GM23338 (cell line): ENCODE measurements at regions not wholly inside any gene's neighbourhood (a gene's known extent, or its start where the extent isn't known, plus 50 kb on each side); places are given as distances from the start of the nearest gene placed in this dataset.

Experiments used
- ATAC-seq: fragments of 200-7000 bp; cut with Tn5 transposase; 3 replicates; pipeline ENCODE4 v1.9.1; 2020
- DNase-seq: peaks from one replicate; pipeline ENCODE4 v3.0.0-alpha.2; 2015; ENCODE audit warnings: low spot score
- H2AFZ ChIP-seq: fragments of 200-600 bp; sonication (generic); 2 replicates; pipeline ENCODE4 v1.8.0; 2016; ENCODE audit warnings: antibody characterized with exemption, mild to moderate bottlenecking, moderate library complexity
- H3F3A ChIP-seq: fragments of 200-600 bp; sonication (generic); replicated peaks from 2 replicates; pipeline ENCODE4 v1.8.0; 2017; ENCODE audit warnings: antibody characterized with exemption, mixed run types, low read depth
- H3K27ac ChIP-seq: fragments of 200-600 bp; sonication (generic); 2 replicates; pipeline ENCODE4 v1.6.1; 2016; ENCODE audit warnings: low read depth
- H3K27me3 ChIP-seq: fragments of 200-600 bp; sonication (generic); 2 replicates; pipeline ENCODE4 v1.8.0; 2016; ENCODE audit warnings: mild to moderate bottlenecking, mixed run types, moderate library complexity; ENCODE audit not compliant: insufficient read depth
- H3K36me3 ChIP-seq: fragments of 200-600 bp; sonication (generic); 2 replicates; pipeline ENCODE4 v1.8.0; 2016; ENCODE audit warnings: mild to moderate bottlenecking; ENCODE audit not compliant: insufficient read depth
- H3K4me1 ChIP-seq: fragments of 200-600 bp; sonication (generic); 2 replicates; pipeline ENCODE4 v1.8.0; 2016; ENCODE audit warnings: mild to moderate bottlenecking, moderate library complexity; ENCODE audit not compliant: insufficient read depth
- H3K4me2 ChIP-seq: fragments of 200-600 bp; sonication (generic); 2 replicates; pipeline ENCODE4 v1.7.1; 2017; ENCODE audit warnings: mixed run types
- H3K4me3 ChIP-seq: fragments of 200-600 bp; sonication (generic); 2 replicates; pipeline ENCODE4 v1.6.1; 2016; ENCODE audit warnings: mixed run types
- H3K79me2 ChIP-seq: fragments of 200-600 bp; sonication (generic); replicated peaks from 2 replicates; pipeline ENCODE4 v1.8.0; 2017; ENCODE audit warnings: mild to moderate bottlenecking; ENCODE audit not compliant: insufficient read depth
- H3K9me2 ChIP-seq: fragments of 200-600 bp; sonication (generic); 2 replicates; pipeline ENCODE4 v1.8.0; 2017; ENCODE audit not compliant: insufficient read depth
- H4K20me1 ChIP-seq: fragments of 200-600 bp; sonication (generic); replicated peaks from 2 replicates; pipeline ENCODE4 v1.8.0; 2017; ENCODE audit warnings: mild to moderate bottlenecking; ENCODE audit not compliant: insufficient read depth
- H3K27ac Mint-ChIP-seq: 2 replicates; pipeline ENCODE4 v1.8.0; 2020; ENCODE audit warnings: inconsistent platforms, mild to moderate bottlenecking, moderate library complexity, mixed read lengths
- H3K27me3 Mint-ChIP-seq: 3 replicates; pipeline ENCODE4 v1.8.0; 2022; ENCODE audit warnings: low read depth, mild to moderate bottlenecking, moderate library complexity, mixed read lengths, inconsistent platforms; ENCODE audit not compliant: insufficient read depth, poor library complexity
- H3K36me3 Mint-ChIP-seq: 3 replicates; pipeline ENCODE4 v1.8.0; 2021; ENCODE audit warnings: low read depth, mild to moderate bottlenecking, inconsistent platforms, moderate library complexity, mixed read lengths
- H3K4me1 Mint-ChIP-seq: 3 replicates; pipeline ENCODE4 v1.8.0; 2020; ENCODE audit warnings: mild to moderate bottlenecking, inconsistent platforms, mixed read lengths
- H3K4me3 Mint-ChIP-seq: 3 replicates; pipeline ENCODE4 v1.8.0; 2021; ENCODE audit warnings: moderate library complexity, mild to moderate bottlenecking, inconsistent platforms, mixed read lengths
- H3K9me3 Mint-ChIP-seq: 3 replicates; pipeline ENCODE4 v1.8.0; 2020; ENCODE audit warnings: moderate library complexity, mild to moderate bottlenecking, inconsistent platforms, mixed read lengths
- CREB1 ChIP-seq: fragments of 250-450 bp; sonication (Bioruptor Pico); IDR thresholded peaks from 2 replicates; pipeline ENCODE4 v1.5.0; 2020; ENCODE audit warnings: low read depth, mild to moderate bottlenecking, moderate library complexity
- CTCF ChIP-seq, 2 experiments: fragments of 200-600 bp in 1 of 2; sonication (generic) in 1 of 2; conservative IDR thresholded peaks; 2 replicates each; pipeline versions ENCODE4 v1.5.1 to v1.6.1; 2016 to 2017; ENCODE audit warnings: antibody characterized with exemption in 2 of 2, low read depth in 2 of 2, mild to moderate bottlenecking in 2 of 2, moderate library complexity in 1 of 2
- ETS1 ChIP-seq: IDR thresholded peaks from 2 replicates; pipeline ENCODE4 v1.6.1; 2016; ENCODE audit warnings: antibody characterized with exemption
- EZH2phosphoT487 ChIP-seq: fragments of 200-600 bp; sonication (generic); IDR thresholded peaks from one replicate; pipeline ENCODE4 v1.8.1; 2018; ENCODE audit warnings: antibody characterized with exemption; ENCODE audit not compliant: unreplicated experiment
- NANOG ChIP-seq: IDR thresholded peaks from 2 replicates; pipeline ENCODE4 v1.6.1; 2016; ENCODE audit warnings: antibody characterized with exemption, borderline replicate concordance
- POLR2AphosphoS5 ChIP-seq: IDR thresholded peaks from 2 replicates; pipeline ENCODE4 v1.6.1; 2016; ENCODE audit warnings: antibody characterized with exemption, low read depth
- STAT1 ChIP-seq: IDR thresholded peaks from one replicate; pipeline ENCODE4 v1.6.1; 2016; ENCODE audit warnings: antibody characterized with exemption; ENCODE audit not compliant: unreplicated experiment
- ZNF114 ChIP-seq: fragments of 250-450 bp; sonication (Bioruptor Pico); IDR thresholded peaks from 2 replicates; pipeline ENCODE4 v1.5.0; 2020; ENCODE audit warnings: mild to moderate bottlenecking, moderate library complexity
- ZNF331 ChIP-seq: fragments of 250-450 bp; sonication (Bioruptor Pico); IDR thresholded peaks from 2 replicates; pipeline ENCODE4 v1.5.0; 2020; ENCODE audit warnings: low read depth, mild to moderate bottlenecking, moderate library complexity
- TF ChIP-seq, protein P1 (sequence below): IDR thresholded peaks from one replicate; pipeline ENCODE4 v1.6.1; 2018; ENCODE audit warnings: antibody characterized with exemption; ENCODE audit not compliant: unreplicated experiment

- no peak for TF ChIP-seq ZNF331 (CRISPR knock-in tag)
- no peak for TF ChIP-seq STAT1
- TF ChIP-seq ZNF114 (CRISPR knock-in tag): no peak
- TF ChIP-seq, protein P1, sequence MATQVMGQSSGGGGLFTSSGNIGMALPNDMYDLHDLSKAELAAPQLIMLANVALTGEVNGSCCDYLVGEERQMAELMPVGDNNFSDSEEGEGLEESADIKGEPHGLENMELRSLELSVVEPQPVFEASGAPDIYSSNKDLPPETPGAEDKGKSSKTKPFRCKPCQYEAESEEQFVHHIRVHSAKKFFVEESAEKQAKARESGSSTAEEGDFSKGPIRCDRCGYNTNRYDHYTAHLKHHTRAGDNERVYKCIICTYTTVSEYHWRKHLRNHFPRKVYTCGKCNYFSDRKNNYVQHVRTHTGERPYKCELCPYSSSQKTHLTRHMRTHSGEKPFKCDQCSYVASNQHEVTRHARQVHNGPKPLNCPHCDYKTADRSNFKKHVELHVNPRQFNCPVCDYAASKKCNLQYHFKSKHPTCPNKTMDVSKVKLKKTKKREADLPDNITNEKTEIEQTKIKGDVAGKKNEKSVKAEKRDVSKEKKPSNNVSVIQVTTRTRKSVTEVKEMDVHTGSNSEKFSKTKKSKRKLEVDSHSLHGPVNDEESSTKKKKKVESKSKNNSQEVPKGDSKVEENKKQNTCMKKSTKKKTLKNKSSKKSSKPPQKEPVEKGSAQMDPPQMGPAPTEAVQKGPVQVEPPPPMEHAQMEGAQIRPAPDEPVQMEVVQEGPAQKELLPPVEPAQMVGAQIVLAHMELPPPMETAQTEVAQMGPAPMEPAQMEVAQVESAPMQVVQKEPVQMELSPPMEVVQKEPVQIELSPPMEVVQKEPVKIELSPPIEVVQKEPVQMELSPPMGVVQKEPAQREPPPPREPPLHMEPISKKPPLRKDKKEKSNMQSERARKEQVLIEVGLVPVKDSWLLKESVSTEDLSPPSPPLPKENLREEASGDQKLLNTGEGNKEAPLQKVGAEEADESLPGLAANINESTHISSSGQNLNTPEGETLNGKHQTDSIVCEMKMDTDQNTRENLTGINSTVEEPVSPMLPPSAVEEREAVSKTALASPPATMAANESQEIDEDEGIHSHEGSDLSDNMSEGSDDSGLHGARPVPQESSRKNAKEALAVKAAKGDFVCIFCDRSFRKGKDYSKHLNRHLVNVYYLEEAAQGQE: no peak
Observed at GRCh38 chr18:4547126-4547525, 92.0 kb upstream of the DLGAP1 start (continued).

GRCh38 chr18:4544142-4544541 is 89.0 kb upstream of the DLGAP1 start:
- no peak overlapping the region for H3K27ac ChIP-seq
- DNase-seq (no peak), ATAC-seq (no peak)
- H3K27me3 Mint-ChIP-seq: no peaks in the 10 kb centered on the region
- no peak overlapping the region for H2AFZ ChIP-seq
- no peaks in the 10 kb centered on the region for H3F3A ChIP-seq
- H3K79me2 ChIP-seq: no peaks in the 10 kb centered on the region
- no peaks in the 10 kb centered on the region for H3K4me1 ChIP-seq
- peaks cover 7% of the 10 kb centered on the region; the same call in 2 of the 3 replicates for H3K9me3 Mint-ChIP-seq
- H3K36me3 Mint-ChIP-seq: peaks cover 3% of the 10 kb centered on the region; the same call in 2 of the 3 replicates
- no peak overlapping the region for H3K4me2 ChIP-seq
- H3K27ac Mint-ChIP-seq: no peak overlapping the region
- H3K4me3 Mint-ChIP-seq: no peak overlapping the region
- no peaks in the 10 kb centered on the region for H3K36me3 ChIP-seq
- no peak overlapping the region for H3K4me3 ChIP-seq
- H3K4me1 Mint-ChIP-seq: no peaks in the 10 kb centered on the region
- H3K27me3 ChIP-seq: no peaks in the 10 kb centered on the region
- H3K9me2 ChIP-seq: no peaks in the 10 kb centered on the region
- no peaks in the 10 kb centered on the region for H4K20me1 ChIP-seq
- TF ChIP-seq, protein P1: no peak
- TF ChIP-seq ETS1 (no peak), ZNF331 (CRISPR knock-in tag) (no peak), EZH2phosphoT487 (no peak), STAT1 (no peak), NANOG (no peak), POLR2AphosphoS5 (no peak), ZNF114 (CRISPR knock-in tag) (no peak), CTCF (conservative IDR thresholded peaks at IDR 0.05; ENCODE audit: low read depth in 2 of 2) (no peak), CREB1 (CRISPR knock-in tag) (no peak)
